ENCODE measurements at regions not wholly inside any gene's neighbourhood (a gene's known extent, or its start where the extent isn't known, plus 50 kb on each side); places are given as distances from the start of the nearest gene placed in this dataset.

DNA sequence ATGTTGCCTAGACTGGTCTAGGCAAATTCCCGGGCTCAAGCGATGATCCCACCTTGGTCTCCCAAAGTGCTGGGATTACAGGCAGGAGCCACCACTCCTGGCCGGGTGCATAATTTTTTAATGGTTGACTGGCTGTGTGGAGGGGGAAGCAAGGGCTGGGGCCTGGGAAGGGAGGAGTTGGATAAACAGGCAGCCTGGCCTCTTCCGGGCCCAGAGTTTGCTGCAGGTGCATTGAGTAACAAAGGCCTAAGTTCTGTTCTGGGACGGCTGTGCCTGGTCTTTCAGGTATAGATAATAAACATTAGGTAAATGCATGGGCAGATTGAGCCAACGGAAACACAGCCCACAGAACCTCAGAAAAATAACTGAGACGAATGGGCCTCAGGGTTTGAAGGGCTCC lies 191.3 kb upstream of the TBX3 start:
- TF ChIP-seq EZH2 (IDR thresholded peaks at IDR 0.05) = no peak
- TF ChIP-seq, protein P1, sequence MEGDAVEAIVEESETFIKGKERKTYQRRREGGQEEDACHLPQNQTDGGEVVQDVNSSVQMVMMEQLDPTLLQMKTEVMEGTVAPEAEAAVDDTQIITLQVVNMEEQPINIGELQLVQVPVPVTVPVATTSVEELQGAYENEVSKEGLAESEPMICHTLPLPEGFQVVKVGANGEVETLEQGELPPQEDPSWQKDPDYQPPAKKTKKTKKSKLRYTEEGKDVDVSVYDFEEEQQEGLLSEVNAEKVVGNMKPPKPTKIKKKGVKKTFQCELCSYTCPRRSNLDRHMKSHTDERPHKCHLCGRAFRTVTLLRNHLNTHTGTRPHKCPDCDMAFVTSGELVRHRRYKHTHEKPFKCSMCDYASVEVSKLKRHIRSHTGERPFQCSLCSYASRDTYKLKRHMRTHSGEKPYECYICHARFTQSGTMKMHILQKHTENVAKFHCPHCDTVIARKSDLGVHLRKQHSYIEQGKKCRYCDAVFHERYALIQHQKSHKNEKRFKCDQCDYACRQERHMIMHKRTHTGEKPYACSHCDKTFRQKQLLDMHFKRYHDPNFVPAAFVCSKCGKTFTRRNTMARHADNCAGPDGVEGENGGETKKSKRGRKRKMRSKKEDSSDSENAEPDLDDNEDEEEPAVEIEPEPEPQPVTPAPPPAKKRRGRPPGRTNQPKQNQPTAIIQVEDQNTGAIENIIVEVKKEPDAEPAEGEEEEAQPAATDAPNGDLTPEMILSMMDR (IDR thresholded peaks at IDR 0.05) = no peak
